ENCODE measurements at regions not wholly inside any gene's neighbourhood (a gene's known extent, or its start where the extent isn't known, plus 50 kb on each side); places are given as distances from the start of the nearest gene placed in this dataset.

DNA sequence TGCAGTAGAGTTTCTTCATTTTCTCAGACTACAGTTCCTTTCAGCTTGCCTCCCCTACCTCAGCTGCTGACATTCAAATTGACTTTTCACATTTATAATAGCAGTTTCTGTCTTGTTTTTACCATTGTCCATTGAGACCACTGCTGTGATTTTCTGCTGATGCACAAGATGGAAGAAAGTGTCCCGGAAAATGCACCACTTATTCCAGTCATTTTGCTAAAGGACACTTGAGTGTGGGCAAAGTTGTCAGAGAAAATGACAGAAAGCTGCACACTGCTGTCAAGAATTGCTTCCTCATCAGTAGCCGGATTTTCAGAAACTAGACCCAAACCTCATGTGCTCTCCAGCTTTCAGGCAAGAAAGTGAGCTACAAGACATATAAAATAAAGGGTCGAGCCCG lies 546.2 kb upstream of the SETBP1 start:
- TF ChIP-seq POLR2A (IDR thresholded peaks at IDR 0.05; ENCODE audit: extremely low read depth, insufficient read length) (no peak), MYC (IDR thresholded peaks at IDR 0.05; ENCODE audit: low read depth, low read length) (no peak), MAX (IDR thresholded peaks at IDR 0.05; ENCODE audit: low read depth, low read length) (no peak), CTCF (IDR thresholded peaks at IDR 0.05; ENCODE audit: low read depth, low read length) (no peak)
- no peak for DNase-seq (ENCODE audit: low read depth)
- no peak overlapping the region for H3K4me3 ChIP-seq (ENCODE audit: low read depth, low read length)

DNA sequence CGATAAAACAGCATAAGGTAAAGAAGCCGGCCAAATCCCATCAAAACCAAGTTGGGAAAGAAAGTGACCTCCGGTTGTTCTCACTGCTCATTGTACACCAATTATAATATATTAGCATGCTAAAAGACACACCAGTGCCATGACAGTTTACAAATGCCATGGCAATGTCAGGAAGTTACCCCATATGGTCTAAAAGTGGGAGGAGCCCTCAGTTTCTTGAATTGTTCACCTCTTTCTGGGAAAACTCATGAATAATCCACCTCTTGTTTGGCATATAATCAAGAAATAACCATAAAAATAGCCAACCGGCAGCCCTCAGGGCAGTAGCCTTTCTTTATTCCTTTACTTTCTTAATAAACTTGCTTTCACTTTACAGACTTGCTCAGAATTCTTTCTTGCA lies 544.9 kb upstream of the SETBP1 start:
- H3K4me3 ChIP-seq (ENCODE audit: low read depth, low read length), result no peak overlapping the region
- DNase-seq (ENCODE audit: low read depth), result no peak
- TF ChIP-seq POLR2A (IDR thresholded peaks at IDR 0.05; ENCODE audit: extremely low read depth, insufficient read length), result no peak
- TF ChIP-seq MYC (IDR thresholded peaks at IDR 0.05; ENCODE audit: low read depth, low read length), result no peak
- TF ChIP-seq CTCF (IDR thresholded peaks at IDR 0.05; ENCODE audit: low read depth, low read length), result no peak
- no peak for TF ChIP-seq MAX (IDR thresholded peaks at IDR 0.05; ENCODE audit: low read depth, low read length)

- H3K4me3 ChIP-seq (ENCODE audit: low read depth, low read length), result no peak overlapping the region
- DNase-seq (ENCODE audit: low read depth), result no peak
- TF ChIP-seq CTCF (IDR thresholded peaks at IDR 0.05; ENCODE audit: low read depth, low read length) (no peak), POLR2A (IDR thresholded peaks at IDR 0.05; ENCODE audit: extremely low read depth, insufficient read length) (no peak), MYC (IDR thresholded peaks at IDR 0.05; ENCODE audit: low read depth, low read length) (no peak)
Observed at GRCh38 chr18:44136326-44136725, 544.4 kb upstream of the SETBP1 start.

- no peak for DNase-seq (ENCODE audit: low read depth)
- no peak overlapping the region for H3K4me3 ChIP-seq (ENCODE audit: low read depth, low read length)
- TF ChIP-seq CTCF (IDR thresholded peaks at IDR 0.05; ENCODE audit: low read depth, low read length), result no peak
- no peak for TF ChIP-seq MAX (IDR thresholded peaks at IDR 0.05; ENCODE audit: low read depth, low read length)
- no peak for TF ChIP-seq MYC (IDR thresholded peaks at IDR 0.05; ENCODE audit: low read depth, low read length)
- no peak for TF ChIP-seq POLR2A (IDR thresholded peaks at IDR 0.05; ENCODE audit: extremely low read depth, insufficient read length)
Observed at GRCh38 chr18:44143072-44143471, 537.6 kb upstream of the SETBP1 start.

- no peak for TF ChIP-seq CTCF (IDR thresholded peaks at IDR 0.05; ENCODE audit: low read depth, low read length)
- TF ChIP-seq POLR2A (IDR thresholded peaks at IDR 0.05; ENCODE audit: extremely low read depth, insufficient read length), result no peak
- no peak for TF ChIP-seq MAX (IDR thresholded peaks at IDR 0.05; ENCODE audit: low read depth, low read length)
- no peak for TF ChIP-seq MYC (IDR thresholded peaks at IDR 0.05; ENCODE audit: low read depth, low read length)
- DNase-seq (ENCODE audit: low read depth), result no peak
- no peak overlapping the region for H3K4me3 ChIP-seq (ENCODE audit: low read depth, low read length)
Observed at GRCh38 chr18:44149706-44150105, 531.0 kb upstream of the SETBP1 start.

DNA sequence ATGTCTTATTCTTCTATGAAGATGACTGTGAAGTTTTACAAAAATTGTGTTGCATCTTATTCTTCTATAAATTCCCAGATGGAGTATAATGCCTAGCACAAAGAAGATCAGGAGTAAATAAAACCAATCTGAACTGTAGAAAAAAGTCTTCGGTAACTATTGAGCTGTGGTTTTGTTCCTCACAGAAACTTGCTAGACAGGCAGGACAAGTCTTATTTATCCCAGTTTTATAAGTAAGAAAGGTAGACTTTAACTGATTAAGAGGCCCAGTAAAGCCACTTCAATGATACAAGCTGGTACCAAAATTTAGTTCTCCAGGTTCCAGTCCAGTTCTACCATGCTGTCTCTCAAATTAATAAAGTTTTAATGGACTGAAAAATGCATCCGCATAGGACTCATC lies 526.7 kb upstream of the SETBP1 start:
- DNase-seq (ENCODE audit: low read depth), result no peak
- TF ChIP-seq CTCF (IDR thresholded peaks at IDR 0.05; ENCODE audit: low read depth, low read length) (no peak), MAX (IDR thresholded peaks at IDR 0.05; ENCODE audit: low read depth, low read length) (no peak), MYC (IDR thresholded peaks at IDR 0.05; ENCODE audit: low read depth, low read length) (no peak), POLR2A (IDR thresholded peaks at IDR 0.05; ENCODE audit: extremely low read depth, insufficient read length) (no peak)
- no peak overlapping the region for H3K4me3 ChIP-seq (ENCODE audit: low read depth, low read length)
